Activated CD4-positive, alpha-beta T cell treated with anti-CD3 and anti-CD28 coated beads for 36 hours (primary cell): ENCODE measurements at regions not wholly inside any gene's neighbourhood (a gene's known extent, or its start where the extent isn't known, plus 50 kb on each side); places are given as distances from the start of the nearest gene placed in this dataset.
"Not testable (repeated sequence)": the region's sequence is repeated elsewhere in the genome, so short reads cannot be mapped to it uniquely, and the experiment has no call there.

Source experiments
- ATAC-seq: fragments of 200-7000 bp; cut with Tn5 transposase; one replicate; pipeline ENCODE4 v1.10.0; 2021; ENCODE audit warnings: mild to moderate bottlenecking, moderate library complexity
- CTCF ChIA-PET: fragments of 350-600 bp; sonication (Branson Sonifier 250); formaldehyde crosslinking; loops from one replicate; lab custom pipeline; 2021; ENCODE audit warnings: antibody characterized with exemption; lab: Charles Lee
- POLR2A ChIA-PET: fragments of 350-600 bp; sonication (Branson Sonifier 250); formaldehyde crosslinking; loops from one replicate; lab custom pipeline; 2021; ENCODE audit warnings: antibody characterized with exemption, inconsistent platforms; lab: Charles Lee
- DNase-seq: peaks from one replicate; pipeline ENCODE4 v3.0.0-alpha.2; 2020
- H3K27ac Mint-ChIP-seq: one replicate; pipeline ENCODE4 v1.8.0; 2021; ENCODE audit warnings: mixed read lengths
- H3K27me3 Mint-ChIP-seq: one replicate; pipeline ENCODE4 v1.8.0; 2021; ENCODE audit warnings: mixed read lengths
- H3K36me3 Mint-ChIP-seq: one replicate; pipeline ENCODE4 v1.8.0; 2021; ENCODE audit warnings: low read depth, mixed read lengths
- H3K4me1 Mint-ChIP-seq: one replicate; pipeline ENCODE4 v1.8.0; 2021; ENCODE audit warnings: mixed read lengths
- H3K4me3 Mint-ChIP-seq: one replicate; pipeline ENCODE4 v1.8.0; 2021; ENCODE audit warnings: mild to moderate bottlenecking, moderate library complexity, mixed read lengths
- H3K9me3 Mint-ChIP-seq: one replicate; pipeline ENCODE4 v1.8.0; 2021; ENCODE audit warnings: low read depth, mixed read lengths
- intact Hi-C, 2 experiments: fragments of 100-400 bp; cut with DNase I in 1 of 2; cut with micrococcal nuclease in 1 of 2; formaldehyde crosslinking; loops; one replicate each; pipeline versions ENCODE4 v1.14.2 to v1.15.1; 2022 to 2024; cut with DNase I, micrococcal nuclease

GRCh38 chr3:21995079-21995607 lies 244.1 kb upstream of the ZNF385D start:
- no peaks in the 10 kb centered on the region for H3K36me3 Mint-ChIP-seq
- intact Hi-C loops = no loop called here
- CTCF ChIA-PET = no interaction called here

GRCh38 chr3:22007368-22007767 lies 256.4 kb upstream of the ZNF385D start:
- H3K4me3 Mint-ChIP-seq = no peak overlapping the region
- CTCF ChIA-PET = no interaction called here
- intact Hi-C loops = no loop called here
- H3K4me1 Mint-ChIP-seq = no peaks in the 10 kb centered on the region
- H3K27me3 Mint-ChIP-seq = no peaks in the 10 kb centered on the region
- H3K9me3 Mint-ChIP-seq = no peaks in the 10 kb centered on the region
- DNase-seq = no peak
- no peaks in the 10 kb centered on the region for H3K36me3 Mint-ChIP-seq
- H3K27ac Mint-ChIP-seq = no peak overlapping the region
- POLR2A ChIA-PET = no interaction called here
- ATAC-seq = no peak

More at GRCh38 chr3:21995079-21995607, 244.1 kb upstream of the ZNF385D start:
- H3K27ac Mint-ChIP-seq = no peak overlapping the region
- H3K9me3 Mint-ChIP-seq = no peaks in the 10 kb centered on the region
- H3K4me1 Mint-ChIP-seq = no peaks in the 10 kb centered on the region
- H3K27me3 Mint-ChIP-seq = no peaks in the 10 kb centered on the region
- no peak overlapping the region for H3K4me3 Mint-ChIP-seq
- ATAC-seq = no peak
- POLR2A ChIA-PET = no interaction called here
- DNase-seq = no peak

GRCh38 chr3:22010997-22011396 lies 260.0 kb upstream of the ZNF385D start:
- ChIA-PET POLR2A (no interaction called here), CTCF (no interaction called here)
- H3K4me3 Mint-ChIP-seq = no peak overlapping the region
- H3K27ac Mint-ChIP-seq = no peak overlapping the region
- no peaks in the 10 kb centered on the region for H3K4me1 Mint-ChIP-seq
- no peaks in the 10 kb centered on the region for H3K9me3 Mint-ChIP-seq
- no peaks in the 10 kb centered on the region for H3K27me3 Mint-ChIP-seq
- intact Hi-C loops = no loop called here
- no peaks in the 10 kb centered on the region for H3K36me3 Mint-ChIP-seq
- ATAC-seq = no peak
- no peak for DNase-seq

GRCh38 chr3:22012471-22012870 lies 261.5 kb upstream of the ZNF385D start:
- ATAC-seq (no peak), DNase-seq (no peak)
- H3K9me3 Mint-ChIP-seq = no peaks in the 10 kb centered on the region
- no peaks in the 10 kb centered on the region for H3K36me3 Mint-ChIP-seq
- no peaks in the 10 kb centered on the region for H3K4me1 Mint-ChIP-seq
- ChIA-PET CTCF (no interaction called here), POLR2A (no interaction called here)
- no peak overlapping the region for H3K27ac Mint-ChIP-seq
- no peak overlapping the region for H3K4me3 Mint-ChIP-seq
- intact Hi-C loops = no loop called here
- H3K27me3 Mint-ChIP-seq = no peaks in the 10 kb centered on the region

- intact Hi-C loops = no loop called here
- CTCF ChIA-PET = no interaction called here
- DNase-seq = no peak
- POLR2A ChIA-PET = no interaction called here
- Mint-ChIP-seq H3K4me1 (no peaks in the 10 kb centered on the region), H3K9me3 (no peaks in the 10 kb centered on the region), H3K27ac (no peak overlapping the region), H3K4me3 (no peak overlapping the region), H3K36me3 (no peaks in the 10 kb centered on the region), H3K27me3 (no peaks in the 10 kb centered on the region)
- no peak for ATAC-seq
These were observed 262.6 kb upstream of the ZNF385D start for GRCh38 chr3:22013641-22014040.

- DNase-seq (no peak), ATAC-seq (no peak)
- H3K4me3 Mint-ChIP-seq = no peak overlapping the region
- intact Hi-C loops = no loop called here
- POLR2A ChIA-PET = no interaction called here
- H3K9me3 Mint-ChIP-seq = peaks cover 6% of the 10 kb centered on the region
- H3K27me3 Mint-ChIP-seq = no peaks in the 10 kb centered on the region
- CTCF ChIA-PET = interaction anchor here (0.6 kb wide), 1 partner anchor 20 kb away, joined by 3 read pairs; no protein-coding TSS in a partner anchor
- no peaks in the 10 kb centered on the region for H3K4me1 Mint-ChIP-seq
- H3K36me3 Mint-ChIP-seq = no peaks in the 10 kb centered on the region
- H3K27ac Mint-ChIP-seq = no peak overlapping the region
These were observed 265.2 kb upstream of the ZNF385D start for GRCh38 chr3:22016197-22016596.

GRCh38 chr3:22024638-22025037 lies 273.6 kb upstream of the ZNF385D start:
- POLR2A ChIA-PET, ATAC-seq: not testable (repeated sequence)

GRCh38 chr3:22029480-22029879 lies 278.5 kb upstream of the ZNF385D start:
- no peak for ATAC-seq
- intact Hi-C loops = no loop called here
- peaks cover 6% of the 10 kb centered on the region for H3K9me3 Mint-ChIP-seq
- DNase-seq = no peak
- no peaks in the 10 kb centered on the region for H3K4me1 Mint-ChIP-seq
- ChIA-PET POLR2A (no interaction called here), CTCF (no interaction called here)
- H3K4me3 Mint-ChIP-seq = no peak overlapping the region
- no peaks in the 10 kb centered on the region for H3K36me3 Mint-ChIP-seq
- no peaks in the 10 kb centered on the region for H3K27me3 Mint-ChIP-seq
- no peak overlapping the region for H3K27ac Mint-ChIP-seq

More at GRCh38 chr3:22024638-22025037, 273.6 kb upstream of the ZNF385D start:
- intact Hi-C loops, H3K4me1 Mint-ChIP-seq, DNase-seq, CTCF ChIA-PET, H3K27ac Mint-ChIP-seq, H3K36me3 Mint-ChIP-seq, H3K4me3 Mint-ChIP-seq, H3K27me3 Mint-ChIP-seq: not testable (repeated sequence)
- H3K9me3 Mint-ChIP-seq = peaks cover 12% of the 10 kb centered on the region

GRCh38 chr3:22039161-22039560 lies 288.2 kb upstream of the ZNF385D start:
- peaks cover 4% of the 10 kb centered on the region for H3K9me3 Mint-ChIP-seq
- no peaks in the 10 kb centered on the region for H3K36me3 Mint-ChIP-seq
- no peaks in the 10 kb centered on the region for H3K4me1 Mint-ChIP-seq
- H3K27me3 Mint-ChIP-seq = no peaks in the 10 kb centered on the region
- DNase-seq = no peak
- no peak for ATAC-seq
- H3K4me3 Mint-ChIP-seq = no peak overlapping the region
- CTCF ChIA-PET = no interaction called here
- H3K27ac Mint-ChIP-seq = no peak overlapping the region
- POLR2A ChIA-PET = no interaction called here
- intact Hi-C loops = no loop called here

GRCh38 chr3:22040150-22040549 lies 289.1 kb upstream of the ZNF385D start:
- DNase-seq = no peak
- Mint-ChIP-seq H3K27me3 (no peaks in the 10 kb centered on the region), H3K4me3 (no peak overlapping the region), H3K4me1 (no peaks in the 10 kb centered on the region), H3K27ac (no peak overlapping the region), H3K36me3 (no peaks in the 10 kb centered on the region), H3K9me3 (peaks cover 4% of the 10 kb centered on the region)
- POLR2A ChIA-PET = no interaction called here
- CTCF ChIA-PET = no interaction called here
- ATAC-seq = no peak
- intact Hi-C loops = no loop called here

- no peak overlapping the region for H3K4me3 Mint-ChIP-seq
- ATAC-seq (no peak), DNase-seq (no peak)
- intact Hi-C loops = no loop called here
- H3K4me1 Mint-ChIP-seq = no peaks in the 10 kb centered on the region
- no peaks in the 10 kb centered on the region for H3K36me3 Mint-ChIP-seq
- H3K27me3 Mint-ChIP-seq = no peaks in the 10 kb centered on the region
- H3K27ac Mint-ChIP-seq = no peak overlapping the region
- H3K9me3 Mint-ChIP-seq = peaks cover 2% of the 10 kb centered on the region
- ChIA-PET CTCF (no interaction called here), POLR2A (no interaction called here)
These were observed 294.9 kb upstream of the ZNF385D start for GRCh38 chr3:22045882-22046281.

- H3K36me3 Mint-ChIP-seq = no peaks in the 10 kb centered on the region
- DNase-seq (no peak), ATAC-seq (no peak)
- ChIA-PET POLR2A (no interaction called here), CTCF (no interaction called here)
- no peak overlapping the region for H3K4me3 Mint-ChIP-seq
- intact Hi-C loops = no loop called here
- no peaks in the 10 kb centered on the region for H3K4me1 Mint-ChIP-seq
- no peaks in the 10 kb centered on the region for H3K9me3 Mint-ChIP-seq
- no peaks in the 10 kb centered on the region for H3K27me3 Mint-ChIP-seq
- no peak overlapping the region for H3K27ac Mint-ChIP-seq
These were observed 312.5 kb upstream of the ZNF385D start for GRCh38 chr3:22063500-22063899.

GRCh38 chr3:22068619-22069018 lies 317.6 kb upstream of the ZNF385D start:
- Mint-ChIP-seq H3K27ac (no peak overlapping the region), H3K27me3 (no peaks in the 10 kb centered on the region), H3K9me3 (no peaks in the 10 kb centered on the region), H3K4me1 (no peaks in the 10 kb centered on the region), H3K4me3 (no peak overlapping the region), H3K36me3 (no peaks in the 10 kb centered on the region)
- ATAC-seq = no peak
- intact Hi-C loops = no loop called here
- ChIA-PET POLR2A (no interaction called here), CTCF (interaction anchor here (0.7 kb wide), 1 partner anchor 35 kb away, joined by 3 read pairs; no protein-coding TSS in a partner anchor)
- DNase-seq = no peak
